BJ (cell line): ENCODE measurements at regions not wholly inside any gene's neighbourhood (a gene's known extent, or its start where the extent isn't known, plus 50 kb on each side); places are given as distances from the start of the nearest gene placed in this dataset.
"Not testable (repeated sequence)": the region's sequence is repeated elsewhere in the genome, so short reads cannot be mapped to it uniquely, and the experiment has no call there.

ENCODE experiments used
- CTCF ChIA-PET: fragments of 350-600 bp; formaldehyde crosslinking; extraction: SDS; loops from one replicate; lab custom pipeline; 2021; ENCODE audit warnings: antibody characterized with exemption, inconsistent platforms; lab: Yijun Ruan, JAX
- POLR2A ChIA-PET: fragments of 300-600 bp; sonication (Branson Sonifier 250); formaldehyde crosslinking; extraction: SDS; loops from one replicate; lab custom pipeline; 2021; ENCODE audit warnings: antibody characterized with exemption; lab: Charles Lee
- DNase-seq: peaks from one replicate; pipeline ENCODE4 v3.0.0-alpha.2; 2011; ENCODE audit warnings: low read depth
- H3K27me3 ChIP-seq: 2 replicates; pipeline ENCODE4 v1.6.0; 2011; ENCODE audit warnings: low read length; ENCODE audit not compliant: control insufficient read depth, insufficient read depth
- H3K36me3 ChIP-seq: 2 replicates; pipeline ENCODE4 v1.5.1; 2011; ENCODE audit warnings: low read length; ENCODE audit not compliant: control insufficient read depth, insufficient read depth
- H3K4me3 ChIP-seq: 2 replicates; pipeline ENCODE4 v1.5.1; 2011; ENCODE audit warnings: low read depth, mild to moderate bottlenecking, control low read depth, low read length
- CTCF ChIP-seq: IDR thresholded peaks from 2 replicates; pipeline ENCODE4 v1.5.1; 2011; ENCODE audit warnings: low read depth, mild to moderate bottlenecking, control low read depth, inconsistent platforms, low read length, moderate library complexity; ENCODE audit not compliant: insufficient read depth

- ChIA-PET CTCF (interaction anchor here (0.7 kb wide), 1 partner anchor 103 kb away, joined by 3 read pairs; no protein-coding TSS in a partner anchor), POLR2A (no interaction called here)
- DNase-seq, result no peak
- Histone ChIP-seq H3K4me3 (no peak overlapping the region), H3K27me3 (no peaks in the 10 kb centered on the region), H3K36me3 (no peaks in the 10 kb centered on the region)
- TF ChIP-seq CTCF, result no peak
These were observed 228.1 kb downstream of the TFEC start for GRCh38 chr7:115802415-115802814.

- H3K27me3 ChIP-seq, result no peaks in the 10 kb centered on the region
- CTCF ChIA-PET, result no interaction called here
- no peaks in the 10 kb centered on the region for H3K36me3 ChIP-seq
- no peak for DNase-seq
- no peak overlapping the region for H3K4me3 ChIP-seq
- POLR2A ChIA-PET, result no interaction called here
- TF ChIP-seq CTCF, result no peak
These were observed 231.1 kb downstream of the TFEC start for GRCh38 chr7:115799430-115799829.

GRCh38 chr7:115793958-115794702 is 236.4 kb downstream of the TFEC start:
- TF ChIP-seq CTCF, result no peak
- ChIA-PET CTCF (no interaction called here), POLR2A (no interaction called here)
- no peak for DNase-seq
- no peaks in the 10 kb centered on the region for H3K27me3 ChIP-seq
- H3K36me3 ChIP-seq, result no peaks in the 10 kb centered on the region
- no peak overlapping the region for H3K4me3 ChIP-seq

- no peak for DNase-seq
- TF ChIP-seq CTCF, result no peak
- H3K36me3 ChIP-seq, result no peaks in the 10 kb centered on the region
- ChIA-PET POLR2A (no interaction called here), CTCF (no interaction called here)
- H3K4me3 ChIP-seq, result no peak overlapping the region
- no peaks in the 10 kb centered on the region for H3K27me3 ChIP-seq
These were observed 240.7 kb downstream of the TFEC start for GRCh38 chr7:115789901-115790300.

GRCh38 chr7:115789473-115789872 is 241.1 kb downstream of the TFEC start:
- H3K36me3 ChIP-seq, H3K4me3 ChIP-seq, DNase-seq, H3K27me3 ChIP-seq, POLR2A ChIA-PET: not testable (repeated sequence)
- CTCF ChIA-PET, result interaction anchor here (0.7 kb wide), 1 partner anchor 28 kb away, joined by 4 read pairs; no protein-coding TSS in a partner anchor
